Breast epithelium (tissue), 4 donors: ENCODE measurements at regions not wholly inside any gene's neighbourhood (a gene's known extent, or its start where the extent isn't known, plus 50 kb on each side); places are given as distances from the start of the nearest gene placed in this dataset.

Source experiments
- DNase-seq, 2 donors: peaks; one replicate each; pipeline ENCODE4 v3.0.0-alpha.2; 2019; ENCODE audit warnings: low spot score in 2 of 2
- H3K27ac ChIP-seq, 2 donors: fragments of 200-600 bp; sonication (generic) in 1 of 2; one replicate each; pipeline ENCODE4 v1.5.1; 2016 to 2019; ENCODE audit warnings: mild to moderate bottlenecking in 1 of 2
- H3K27me3 ChIP-seq, 2 donors: fragments of 200-600 bp; sonication (generic) in 1 of 2; one replicate each; pipeline versions ENCODE4 v1.5.1 to v1.6.0; 2017 to 2019; ENCODE audit warnings: control low read depth in 1 of 2, mild to moderate bottlenecking in 1 of 2
- H3K36me3 ChIP-seq: fragments of 200-600 bp; one replicate; pipeline ENCODE4 v1.5.1; 2019
- H3K4me1 ChIP-seq, 2 donors: fragments of 200-600 bp; sonication (generic); one replicate each; pipeline ENCODE4 v1.5.1; 2016 to 2019; ENCODE audit warnings: control low read depth in 1 of 2
- H3K4me3 ChIP-seq, 3 donors: fragments of 200-600 bp; sonication (generic); 1 replicate in 2 of 3; 2 replicates in 1 of 3; pipeline ENCODE4 v1.5.1; 2016 to 2019; ENCODE audit warnings: mild to moderate bottlenecking in 3 of 3, moderate library complexity in 2 of 3
- H3K9me3 ChIP-seq, 2 donors: fragments of 200-600 bp; sonication (generic) in 1 of 2; one replicate each; pipeline ENCODE4 v1.5.1; 2016 to 2019; ENCODE audit warnings: control low read depth in 1 of 2
- CTCF ChIP-seq, 3 donors: fragments of 450-650 bp; IDR thresholded peaks; one replicate each; pipeline ENCODE4 v1.5.1; 2016 to 2017; ENCODE audit warnings: antibody characterized with exemption in 3 of 3, mild to moderate bottlenecking in 3 of 3, moderate library complexity in 3 of 3
- POLR2A ChIP-seq: fragments of 450-650 bp; IDR thresholded peaks from one replicate; pipeline ENCODE4 v1.6.1; 2016; ENCODE audit warnings: antibody characterized with exemption, mild to moderate bottlenecking, moderate library complexity
- POLR2AphosphoS5 ChIP-seq, 3 donors: sonication (generic); formaldehyde crosslinking; IDR thresholded peaks; one replicate each; pipeline ENCODE4 v1.6.1; 2017; ENCODE audit warnings: antibody characterized with exemption in 3 of 3
- intact Hi-C: fragments of 100-400 bp; cut with DNase I; formaldehyde crosslinking; loops from one replicate; pipeline ENCODE4 v1.15.1; 2023; ENCODE audit warnings: low total_unique reads

- H3K9me3 ChIP-seq = no peaks in the 10 kb centered on the region
- H3K36me3 ChIP-seq = no peaks in the 10 kb centered on the region
- intact Hi-C loops = no loop called here
- no peaks in the 10 kb centered on the region for H3K4me1 ChIP-seq
- H3K27ac ChIP-seq = no peak overlapping the region
- H3K27me3 ChIP-seq = no peaks in the 10 kb centered on the region
- DNase-seq = no peak
- H3K4me3 ChIP-seq = no peak overlapping the region
- TF ChIP-seq POLR2AphosphoS5 (IDR thresholded peaks at IDR 0.05) = no peak
- TF ChIP-seq CTCF (IDR thresholded peaks at IDR 0.05) = no peak
- TF ChIP-seq POLR2A = no peak
Observed at GRCh38 chr6:125354649-125355048, 52.9 kb upstream of the HDDC2 start.

GRCh38 chr6:125356884-125357283 lies 55.1 kb upstream of the HDDC2 start:
- Histone ChIP-seq H3K9me3 (no peaks in the 10 kb centered on the region), H3K4me3 (no peak overlapping the region), H3K36me3 (no peaks in the 10 kb centered on the region), H3K27me3 (no peaks in the 10 kb centered on the region), H3K4me1 (no peaks in the 10 kb centered on the region), H3K27ac (peak overlapping the region in 1 of 2 donors; percentile 20)
- TF ChIP-seq CTCF (IDR thresholded peaks at IDR 0.05) (no peak), POLR2A (no peak), POLR2AphosphoS5 (IDR thresholded peaks at IDR 0.05) (no peak)
- DNase-seq = no peak
- intact Hi-C loops = no loop called here

- no peak for TF ChIP-seq POLR2AphosphoS5 (IDR thresholded peaks at IDR 0.05)
- TF ChIP-seq CTCF (IDR thresholded peaks at IDR 0.05) = no peak
- TF ChIP-seq POLR2A = no peak
- Histone ChIP-seq H3K27me3 (no peaks in the 10 kb centered on the region), H3K36me3 (no peaks in the 10 kb centered on the region), H3K4me3 (no peak overlapping the region), H3K4me1 (peaks cover 0 to 3% of the 10 kb centered on the region in 2 donors), H3K9me3 (no peaks in the 10 kb centered on the region), H3K27ac (peak overlapping the region; percentile 20 to 42)
- intact Hi-C loops = no loop called here
- DNase-seq = peak in 1 of 2 donors; percentile 32
Observed at GRCh38 chr6:125357515-125358256, 55.9 kb upstream of the HDDC2 start.

- Histone ChIP-seq H3K4me1 (peaks cover 0 to 9% of the 10 kb centered on the region in 2 donors), H3K36me3 (no peaks in the 10 kb centered on the region), H3K27me3 (no peaks in the 10 kb centered on the region), H3K27ac (no peak overlapping the region), H3K4me3 (no peak overlapping the region), H3K9me3 (no peaks in the 10 kb centered on the region)
- intact Hi-C loops = no loop called here
- no peak for TF ChIP-seq POLR2AphosphoS5 (IDR thresholded peaks at IDR 0.05)
- DNase-seq = no peak
Observed at GRCh38 chr6:125358898-125359297, 57.1 kb upstream of the HDDC2 start.

GRCh38 chr6:125361868-125362267 lies 60.1 kb upstream of the HDDC2 start:
- no peak for DNase-seq
- TF ChIP-seq CTCF (IDR thresholded peaks at IDR 0.05) (no peak), POLR2A (no peak), POLR2AphosphoS5 (IDR thresholded peaks at IDR 0.05) (no peak)
- Histone ChIP-seq H3K27ac (peak overlapping the region in 1 of 2 donors; percentile 88), H3K4me1 (peaks cover 0 to 11% of the 10 kb centered on the region in 2 donors), H3K27me3 (no peaks in the 10 kb centered on the region), H3K36me3 (no peaks in the 10 kb centered on the region), H3K4me3 (no peak overlapping the region), H3K9me3 (no peaks in the 10 kb centered on the region)
- intact Hi-C loops = no loop called here
